Activated CD4-positive, alpha-beta T cell treated with anti-CD3 and anti-CD28 coated beads, Interleukin-2, amount 10 ng/mL, durations not matched to agents 7 days and 5 days (primary cell): ENCODE measurements at regions not wholly inside any gene's neighbourhood (a gene's known extent, or its start where the extent isn't known, plus 50 kb on each side); places are given as distances from the start of the nearest gene placed in this dataset.

ENCODE experiments used
- CTCF ChIA-PET: fragments of 350-600 bp; sonication (Branson Sonifier 250); formaldehyde crosslinking; loops from one replicate; lab custom pipeline; 2021; ENCODE audit warnings: antibody characterized with exemption; lab: Charles Lee
- POLR2A ChIA-PET: fragments of 350-600 bp; sonication (Branson Sonifier 250); formaldehyde crosslinking; loops from one replicate; lab custom pipeline; 2021; ENCODE audit warnings: antibody characterized with exemption; lab: Charles Lee
- DNase-seq: peaks from one replicate; pipeline ENCODE4 v3.0.0-alpha.2; 2020
- H3K27ac Mint-ChIP-seq: one replicate; pipeline ENCODE4 v1.8.0; 2021; ENCODE audit warnings: mild to moderate bottlenecking, moderate library complexity, mixed read lengths
- H3K27me3 Mint-ChIP-seq: one replicate; pipeline ENCODE4 v1.8.0; 2021; ENCODE audit warnings: mixed read lengths
- H3K36me3 Mint-ChIP-seq: one replicate; pipeline ENCODE4 v1.8.0; 2021; ENCODE audit warnings: low read depth, mixed read lengths
- H3K4me1 Mint-ChIP-seq: one replicate; pipeline ENCODE4 v1.8.0; 2021; ENCODE audit warnings: mixed read lengths
- H3K4me3 Mint-ChIP-seq: one replicate; pipeline ENCODE4 v1.8.0; 2021; ENCODE audit warnings: mild to moderate bottlenecking, moderate library complexity, mixed read lengths
- H3K9me3 Mint-ChIP-seq: one replicate; pipeline ENCODE4 v1.8.0; 2021; ENCODE audit warnings: mixed read lengths

GRCh38 chr2:144593803-144594202, 73.9 kb upstream of the ZEB2 start:
- CTCF ChIA-PET = interaction anchor here (0.7 kb wide), 1 partner anchor 10 kb away, joined by 3 read pairs; no protein-coding TSS in a partner anchor
- Mint-ChIP-seq H3K27ac (no peak overlapping the region), H3K27me3 (peaks cover 10% of the 10 kb centered on the region), H3K4me1 (no peaks in the 10 kb centered on the region), H3K4me3 (no peak overlapping the region), H3K9me3 (no peaks in the 10 kb centered on the region), H3K36me3 (no peaks in the 10 kb centered on the region)
- no peak for DNase-seq
- POLR2A ChIA-PET = interaction anchor here (0.5 kb wide), 1 partner anchor 966 kb away, joined by 4 read pairs; no protein-coding TSS in a partner anchor

DNA sequence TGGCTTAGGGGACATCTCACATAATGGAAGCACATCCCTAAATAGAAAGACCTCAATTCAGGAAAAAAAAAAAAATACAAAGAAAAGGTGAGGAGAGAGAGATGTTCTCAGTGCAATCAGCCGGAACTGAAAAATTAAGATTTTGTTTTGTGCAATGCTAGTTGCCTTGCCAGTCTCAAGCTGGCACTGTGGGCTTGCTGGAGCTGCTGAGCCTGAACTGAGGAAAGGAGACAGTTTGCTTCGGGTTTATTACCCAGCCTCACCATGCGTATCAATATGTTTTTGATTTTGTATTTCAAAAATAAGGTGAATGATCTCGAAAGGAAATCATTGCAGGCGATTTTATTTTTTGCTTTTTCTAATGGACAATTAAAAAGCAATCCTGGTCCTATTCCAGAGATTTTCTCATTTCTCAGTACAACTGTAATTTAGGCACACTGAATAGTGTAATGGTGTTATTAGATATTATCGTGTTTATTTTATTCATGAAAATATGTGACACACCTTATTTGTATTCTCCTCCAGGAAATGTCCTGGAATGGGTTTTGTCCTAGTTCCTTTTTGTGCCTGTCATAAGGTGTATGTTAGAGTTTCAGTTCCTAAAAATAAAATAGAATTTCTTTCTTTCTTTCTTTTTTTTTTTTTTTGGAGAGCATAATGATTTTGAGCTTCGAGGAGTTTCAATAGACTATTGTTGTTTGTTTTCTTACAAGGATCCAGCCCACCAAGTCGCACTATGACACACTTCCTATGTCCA, 72.8 kb upstream of the ZEB2 start:
- H3K9me3 Mint-ChIP-seq = no peaks in the 10 kb centered on the region
- no peak for DNase-seq
- no peak overlapping the region for H3K27ac Mint-ChIP-seq
- H3K4me3 Mint-ChIP-seq = no peak overlapping the region
- H3K36me3 Mint-ChIP-seq = no peaks in the 10 kb centered on the region
- H3K4me1 Mint-ChIP-seq = no peaks in the 10 kb centered on the region
- POLR2A ChIA-PET = no interaction called here
- peaks cover 11% of the 10 kb centered on the region for H3K27me3 Mint-ChIP-seq
- CTCF ChIA-PET = interaction anchor here (0.7 kb wide), 1 partner anchor 106 kb away, joined by 3 read pairs; no protein-coding TSS in a partner anchor

DNA sequence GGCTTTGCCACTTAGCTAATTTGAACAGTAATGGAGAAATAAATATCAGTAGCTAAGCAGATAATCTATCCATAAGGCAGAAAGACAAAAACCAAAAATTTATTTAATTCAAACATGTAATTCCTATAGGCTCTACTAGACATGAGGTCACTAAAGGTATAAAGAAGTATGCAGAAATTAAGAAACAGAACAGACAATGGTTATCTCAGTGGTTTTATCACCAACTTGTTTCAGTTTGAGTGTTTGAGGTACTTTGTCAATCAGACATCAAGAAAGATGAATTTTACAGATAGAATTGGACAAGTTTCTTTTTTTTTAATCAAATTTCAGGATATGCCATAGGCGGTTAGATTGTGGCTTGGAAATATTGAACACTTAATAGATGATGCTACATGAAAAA, 67.4 kb upstream of the ZEB2 start:
- DNase-seq = no peak
- Mint-ChIP-seq H3K4me1 (peaks cover 8% of the 10 kb centered on the region), H3K27me3 (peaks cover 9% of the 10 kb centered on the region), H3K27ac (no peak overlapping the region), H3K4me3 (no peak overlapping the region), H3K9me3 (peaks cover 2% of the 10 kb centered on the region), H3K36me3 (no peaks in the 10 kb centered on the region)
- CTCF ChIA-PET = no interaction called here
- POLR2A ChIA-PET = no interaction called here

DNA sequence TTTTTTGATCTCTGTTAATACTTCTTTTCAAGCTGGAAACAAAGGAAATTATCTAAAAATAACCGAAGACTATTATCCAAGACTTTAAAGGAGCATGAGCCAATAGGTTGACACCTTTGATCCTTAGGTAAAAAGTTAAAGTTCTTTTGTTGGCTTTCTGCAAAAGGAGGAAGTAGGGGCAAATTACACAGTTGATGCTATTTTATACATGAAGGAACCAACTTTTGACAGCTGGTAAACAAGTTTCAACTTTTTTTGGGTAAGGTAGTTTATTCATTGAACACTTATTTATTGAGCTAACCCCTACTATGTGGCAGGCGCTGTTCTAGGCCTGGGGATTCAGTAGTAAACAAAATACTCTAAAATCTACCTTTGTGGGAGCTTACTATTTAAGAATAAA, 66.6 kb upstream of the ZEB2 start:
- POLR2A ChIA-PET = no interaction called here
- H3K36me3 Mint-ChIP-seq = no peaks in the 10 kb centered on the region
- H3K4me3 Mint-ChIP-seq = no peak overlapping the region
- peaks cover 8% of the 10 kb centered on the region for H3K4me1 Mint-ChIP-seq
- DNase-seq = no peak
- H3K27ac Mint-ChIP-seq = no peak overlapping the region
- H3K27me3 Mint-ChIP-seq = peaks cover 9% of the 10 kb centered on the region
- CTCF ChIA-PET = no interaction called here
- H3K9me3 Mint-ChIP-seq = peaks cover 2% of the 10 kb centered on the region

DNA sequence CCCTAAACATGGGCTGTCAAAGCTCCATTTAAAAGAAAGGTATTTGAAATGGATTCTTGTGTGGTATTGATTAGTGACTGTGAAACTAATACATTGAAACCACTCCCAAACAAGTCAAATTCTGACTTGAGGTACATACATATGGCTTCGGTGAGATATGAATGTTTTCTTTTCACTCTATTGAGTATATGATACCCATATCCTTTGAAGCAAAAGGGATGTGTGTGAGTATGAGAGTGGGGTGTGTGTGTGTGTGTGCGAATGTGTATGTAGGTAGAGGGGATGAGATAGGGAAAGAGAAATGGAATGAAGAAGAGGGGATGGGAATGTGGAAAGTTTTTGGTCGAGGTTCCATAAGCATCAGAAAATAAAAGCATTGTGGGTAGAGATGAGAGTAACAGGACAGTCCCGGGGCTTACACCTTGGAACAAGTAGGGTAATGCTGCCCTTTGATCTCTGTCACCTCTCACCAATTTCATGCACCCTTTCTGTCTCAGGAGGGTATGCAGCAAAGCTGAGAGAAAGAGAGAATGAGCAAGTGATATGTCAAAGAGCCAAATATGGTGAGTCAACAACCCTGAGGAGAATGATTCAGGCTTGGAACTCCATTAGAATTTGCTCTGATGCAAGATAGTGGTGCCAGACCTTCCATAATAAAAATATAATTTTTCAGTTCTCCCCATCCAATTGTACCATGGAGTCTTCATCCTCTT, 64.0 kb upstream of the ZEB2 start:
- ChIA-PET CTCF (no interaction called here), POLR2A (no interaction called here)
- peaks cover 8% of the 10 kb centered on the region for H3K4me1 Mint-ChIP-seq
- DNase-seq = no peak
- no peak overlapping the region for H3K4me3 Mint-ChIP-seq
- H3K27ac Mint-ChIP-seq = no peak overlapping the region
- no peaks in the 10 kb centered on the region for H3K36me3 Mint-ChIP-seq
- peaks cover 10% of the 10 kb centered on the region for H3K27me3 Mint-ChIP-seq
- peaks cover 2% of the 10 kb centered on the region for H3K9me3 Mint-ChIP-seq

GRCh38 chr2:144583381-144583729, 63.4 kb upstream of the ZEB2 start:
- Mint-ChIP-seq H3K27ac (no peak overlapping the region), H3K4me3 (no peak overlapping the region), H3K9me3 (peaks cover 2% of the 10 kb centered on the region), H3K4me1 (peaks cover 8% of the 10 kb centered on the region), H3K36me3 (no peaks in the 10 kb centered on the region), H3K27me3 (peaks cover 10% of the 10 kb centered on the region)
- POLR2A ChIA-PET = no interaction called here
- CTCF ChIA-PET = interaction anchor here (1.0 kb wide), 1 partner anchor 13 kb away, joined by 3 read pairs; no protein-coding TSS in a partner anchor
- no peak for DNase-seq

DNA sequence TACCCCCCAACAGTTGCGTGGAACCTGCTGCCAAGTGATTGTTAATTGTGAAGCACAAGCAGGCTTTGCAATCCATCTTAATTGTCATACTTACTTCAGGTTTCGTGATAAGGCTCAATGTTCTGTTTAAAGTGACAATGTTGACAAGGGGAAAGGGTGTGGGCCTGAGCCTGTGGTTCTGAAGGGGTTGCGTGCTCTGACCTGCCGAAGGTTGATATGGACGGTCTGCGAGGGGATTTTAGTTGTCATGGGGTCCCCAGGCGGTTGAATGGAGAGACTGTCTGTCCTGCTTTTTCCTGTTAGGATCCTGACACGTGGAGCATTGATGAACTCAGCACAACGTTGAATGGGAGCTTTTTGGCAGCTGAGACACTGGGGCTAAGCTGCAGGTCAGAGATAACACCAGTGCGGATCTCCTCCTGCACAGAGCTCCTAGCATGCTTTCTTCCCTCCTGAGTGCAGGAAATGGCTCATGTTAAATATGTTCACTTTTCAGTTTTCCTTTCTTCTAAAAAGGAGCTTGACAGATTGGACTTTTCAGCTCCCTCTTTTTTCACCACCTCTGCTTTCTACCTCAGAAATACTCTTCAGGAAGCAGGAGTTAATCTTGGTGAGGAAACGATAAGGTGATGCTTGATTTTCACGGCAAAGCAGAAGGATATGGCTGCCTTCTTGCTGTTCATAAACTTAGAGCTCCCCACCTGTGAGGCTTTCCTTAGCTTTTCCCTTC, 62.9 kb upstream of the ZEB2 start:
- H3K4me3 Mint-ChIP-seq = no peak overlapping the region
- CTCF ChIA-PET = interaction anchor here (1.0 kb wide), 1 partner anchor 13 kb away, joined by 3 read pairs; no protein-coding TSS in a partner anchor

GRCh38 chr2:144580521-144581161, 60.7 kb upstream of the ZEB2 start:
- POLR2A ChIA-PET = no interaction called here
- no peak overlapping the region for H3K27ac Mint-ChIP-seq
- no peaks in the 10 kb centered on the region for H3K36me3 Mint-ChIP-seq
- H3K4me3 Mint-ChIP-seq = no peak overlapping the region
- H3K27me3 Mint-ChIP-seq = peaks cover 9% of the 10 kb centered on the region
- CTCF ChIA-PET = interaction anchor here (1.3 kb wide), 1 partner anchor 12 kb away, joined by 4 read pairs; no protein-coding TSS in a partner anchor
- DNase-seq = no peak
- H3K9me3 Mint-ChIP-seq = peaks cover 2% of the 10 kb centered on the region
- peaks cover 8% of the 10 kb centered on the region for H3K4me1 Mint-ChIP-seq

More for the DNA sequence above, 62.9 kb upstream of the ZEB2 start:
- Mint-ChIP-seq H3K27ac (no peak overlapping the region), H3K9me3 (peaks cover 2% of the 10 kb centered on the region), H3K27me3 (peaks cover 10% of the 10 kb centered on the region), H3K4me1 (peaks cover 8% of the 10 kb centered on the region), H3K36me3 (no peaks in the 10 kb centered on the region)
- POLR2A ChIA-PET = no interaction called here
- no peak for DNase-seq

DNA sequence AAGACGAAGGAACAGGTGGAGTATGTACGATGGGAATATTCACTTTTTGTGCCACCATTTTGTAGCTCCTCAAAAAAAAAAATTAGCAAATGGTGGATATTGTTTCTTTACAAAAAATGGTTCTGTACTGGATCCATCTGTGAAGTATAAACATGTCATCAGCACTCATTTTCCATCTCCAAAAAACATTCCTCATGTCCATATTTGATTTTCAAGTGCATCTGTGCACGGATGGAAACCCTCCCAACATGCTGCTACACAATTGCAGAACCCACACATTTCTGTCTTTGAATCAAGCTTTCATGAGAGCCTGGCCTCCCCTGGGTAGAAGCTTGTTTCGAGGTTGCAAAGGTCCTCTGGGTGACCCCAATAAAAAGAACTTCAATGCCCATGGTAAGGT, 59.6 kb upstream of the ZEB2 start:
- peaks cover 8% of the 10 kb centered on the region for H3K4me1 Mint-ChIP-seq
- H3K9me3 Mint-ChIP-seq = no peaks in the 10 kb centered on the region
- DNase-seq = no peak
- H3K36me3 Mint-ChIP-seq = no peaks in the 10 kb centered on the region
- H3K4me3 Mint-ChIP-seq = no peak overlapping the region
- H3K27me3 Mint-ChIP-seq = peaks cover 4% of the 10 kb centered on the region
- ChIA-PET POLR2A (no interaction called here), CTCF (no interaction called here)
- H3K27ac Mint-ChIP-seq = no peak overlapping the region

DNA sequence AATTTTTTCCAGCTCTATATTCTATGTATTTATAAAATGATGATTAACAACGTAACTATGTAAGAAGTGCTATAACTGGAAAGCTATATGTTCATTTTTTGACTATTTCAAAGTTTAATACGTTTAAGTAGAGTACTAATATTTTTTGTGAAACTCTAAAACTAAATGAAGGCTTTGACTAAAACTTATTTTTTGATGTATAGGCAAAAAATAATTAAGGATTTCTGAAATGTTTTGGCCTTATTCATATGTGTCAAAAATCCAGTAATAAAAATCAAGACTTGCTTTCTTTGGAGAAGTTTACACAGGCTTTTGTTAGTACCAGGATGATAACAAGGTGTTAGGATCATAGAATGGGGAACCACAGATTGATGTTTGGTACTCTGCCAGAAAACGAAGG, 58.2 kb upstream of the ZEB2 start:
- DNase-seq = no peak
- ChIA-PET POLR2A (no interaction called here), CTCF (no interaction called here)
- Mint-ChIP-seq H3K4me3 (no peak overlapping the region), H3K9me3 (no peaks in the 10 kb centered on the region), H3K27me3 (peaks cover 4% of the 10 kb centered on the region), H3K36me3 (no peaks in the 10 kb centered on the region), H3K27ac (no peak overlapping the region), H3K4me1 (peaks cover 4% of the 10 kb centered on the region)

DNA sequence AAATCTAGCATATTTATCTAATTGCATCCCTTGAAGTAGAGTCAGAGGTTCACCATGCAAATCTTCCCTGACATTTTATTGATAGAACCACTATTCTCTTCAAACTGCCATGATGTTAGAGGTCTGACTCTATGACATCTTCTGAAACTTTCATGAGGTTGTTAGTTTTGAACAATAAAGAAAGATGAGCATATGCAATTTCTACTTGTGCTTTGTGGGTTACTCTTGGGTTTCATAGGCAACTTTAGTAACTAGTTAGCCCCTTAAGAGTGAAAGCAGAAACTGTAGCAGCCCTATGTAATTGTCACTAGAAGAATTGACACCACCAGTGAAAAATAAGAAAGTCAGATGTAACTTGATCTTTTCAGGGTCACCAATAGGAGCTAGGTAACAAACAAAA, 53.1 kb upstream of the ZEB2 start:
- no peak for DNase-seq
- Mint-ChIP-seq H3K9me3 (no peaks in the 10 kb centered on the region), H3K27ac (no peak overlapping the region), H3K4me1 (peaks cover 4% of the 10 kb centered on the region), H3K27me3 (peaks cover 5% of the 10 kb centered on the region), H3K36me3 (no peaks in the 10 kb centered on the region), H3K4me3 (no peak overlapping the region)
- ChIA-PET POLR2A (no interaction called here), CTCF (interaction anchor here (1.4 kb wide), 1 partner anchor 19 kb away, joined by 4 read pairs; no protein-coding TSS in a partner anchor)

DNA sequence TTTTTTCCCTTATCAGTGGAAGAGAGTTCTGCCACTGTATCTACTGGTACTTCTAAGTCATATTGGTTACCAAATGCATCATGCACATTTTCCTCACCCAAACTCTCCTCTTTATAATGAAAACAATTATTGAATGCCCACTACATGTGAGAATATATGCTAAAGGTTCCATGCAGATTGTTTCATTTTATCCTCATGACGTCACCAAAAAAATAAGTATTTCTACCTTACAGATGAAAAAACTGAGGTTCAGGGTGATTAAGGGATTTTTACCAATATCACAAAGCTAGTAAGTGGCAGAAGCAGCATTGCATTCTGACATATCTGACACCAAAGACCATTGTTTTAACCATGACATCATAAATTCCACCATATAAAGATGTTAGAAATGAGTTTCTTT, 51.9 kb upstream of the ZEB2 start:
- Mint-ChIP-seq H3K36me3 (no peaks in the 10 kb centered on the region), H3K4me1 (peaks cover 4% of the 10 kb centered on the region), H3K27me3 (peaks cover 5% of the 10 kb centered on the region), H3K27ac (no peak overlapping the region), H3K9me3 (no peaks in the 10 kb centered on the region), H3K4me3 (no peak overlapping the region)
- CTCF ChIA-PET = interaction anchor here (1.4 kb wide), 1 partner anchor 18 kb away, joined by 4 read pairs; no protein-coding TSS in a partner anchor
- POLR2A ChIA-PET = no interaction called here
- no peak for DNase-seq
